ENCODE measurements at regions not wholly inside any gene's neighbourhood (a gene's known extent, or its start where the extent isn't known, plus 50 kb on each side); places are given as distances from the start of the nearest gene placed in this dataset.

- Histone ChIP-seq H3K4me2 (ENCODE audit: insufficient read depth, low read length, poor library complexity, severe bottlenecking) (no peak overlapping the region), H2BK15ac (ENCODE audit: low read length) (no peak overlapping the region), H2BK5ac (ENCODE audit: low read length) (no peak overlapping the region), H2BK12ac (ENCODE audit: low read length) (no peak overlapping the region), H2AFZ (ENCODE audit: low read length) (no peak overlapping the region), H3K23ac (ENCODE audit: low read depth, low read length, poor library complexity) (no peak overlapping the region), H3K18ac (ENCODE audit: low read length) (no peak overlapping the region), H4K8ac (ENCODE audit: low read depth, low read length) (no peak overlapping the region), H3K79me1 (ENCODE audit: low read depth, low read length) (no peaks in the 10 kb centered on the region), H3K14ac (ENCODE audit: low read length) (no peak overlapping the region), H3K27ac (replicated peaks; ENCODE audit: low read length) (no peak overlapping the region), H3K9me3 (replicated peaks in 1 of 2; ENCODE audit: control insufficient read depth in 2 of 2, insufficient read depth in 1 of 2, low read depth in 1 of 2, low read length in 2 of 2) (no peaks in the 10 kb centered on the region), H3K27me3 (ENCODE audit: control insufficient read depth in 3 of 3, insufficient read depth in 3 of 3, low read depth in 1 of 3, low read length in 3 of 3) (peaks cover 0 to 2% (median 0%) of the 10 kb centered on the region in 3 experiments), H3K4ac (ENCODE audit: low read length) (no peak overlapping the region), H4K91ac (ENCODE audit: low read depth, low read length, poor library complexity) (no peak overlapping the region), H3K9ac (ENCODE audit: low read depth, low read length, poor library complexity) (no peak overlapping the region), H3K4me3 (ENCODE audit: low read length in 2 of 2) (no peak overlapping the region), H3K36me3 (replicated peaks in 1 of 2; ENCODE audit: control insufficient read depth in 2 of 2, insufficient read depth in 2 of 2, low read length in 2 of 2) (no peaks in the 10 kb centered on the region), H3K4me1 (ENCODE audit: control insufficient read depth in 2 of 2, insufficient read depth in 1 of 2, low read depth in 1 of 2, low read length in 2 of 2) (no peaks in the 10 kb centered on the region), H2AK5ac (ENCODE audit: low read depth, low read length) (no peak overlapping the region), H2BK120ac (ENCODE audit: low read depth, low read length) (no peak overlapping the region)
- WGBS, 2 donors (ENCODE audit: extremely low coverage in 2 of 2, insufficient read length in 2 of 2, insufficient replicate concordance in 1 of 2) = no CpG with 5 or more reads among the region's 7 CpGs
- DNase-seq (ENCODE audit: low spot score) = no peak
Observed at GRCh38 chr2:118509319-118510004, 338.0 kb downstream of the EN1 start.

- Histone ChIP-seq H3K14ac (ENCODE audit: low read length) (no peak overlapping the region), H2BK15ac (ENCODE audit: low read length) (no peak overlapping the region), H3K23ac (ENCODE audit: low read depth, low read length, poor library complexity) (no peak overlapping the region), H2AK5ac (ENCODE audit: low read depth, low read length) (no peak overlapping the region), H4K8ac (ENCODE audit: low read depth, low read length) (no peak overlapping the region), H3K4ac (ENCODE audit: low read length) (no peak overlapping the region), H3K18ac (ENCODE audit: low read length) (no peak overlapping the region), H2AFZ (ENCODE audit: low read length) (no peak overlapping the region), H2BK120ac (ENCODE audit: low read depth, low read length) (no peak overlapping the region), H3K27ac (replicated peaks; ENCODE audit: low read length) (no peak overlapping the region), H3K79me1 (ENCODE audit: low read depth, low read length) (no peaks in the 10 kb centered on the region), H3K36me3 (replicated peaks in 1 of 2; ENCODE audit: control insufficient read depth in 2 of 2, insufficient read depth in 2 of 2, low read length in 2 of 2) (no peaks in the 10 kb centered on the region), H3K4me3 (ENCODE audit: low read length in 2 of 2) (no peak overlapping the region), H3K9me3 (replicated peaks in 1 of 2; ENCODE audit: control insufficient read depth in 2 of 2, insufficient read depth in 1 of 2, low read depth in 1 of 2, low read length in 2 of 2) (no peaks in the 10 kb centered on the region), H3K4me1 (ENCODE audit: control insufficient read depth in 2 of 2, insufficient read depth in 1 of 2, low read depth in 1 of 2, low read length in 2 of 2) (no peaks in the 10 kb centered on the region), H3K27me3 (ENCODE audit: control insufficient read depth in 3 of 3, insufficient read depth in 3 of 3, low read depth in 1 of 3, low read length in 3 of 3) (peaks cover 0 to 2% (median 0%) of the 10 kb centered on the region in 3 experiments), H3K4me2 (ENCODE audit: insufficient read depth, low read length, poor library complexity, severe bottlenecking) (no peak overlapping the region), H3K9ac (ENCODE audit: low read depth, low read length, poor library complexity) (no peak overlapping the region), H2BK5ac (ENCODE audit: low read length) (no peak overlapping the region), H2BK12ac (ENCODE audit: low read length) (no peak overlapping the region), H4K91ac (ENCODE audit: low read depth, low read length, poor library complexity) (no peak overlapping the region)
- DNase-seq (ENCODE audit: low spot score) = no peak
Observed at GRCh38 chr2:118508282-118508681, 339.2 kb downstream of the EN1 start.

GRCh38 chr2:118505436-118505835, 342.0 kb downstream of the EN1 start:
- no peaks in the 10 kb centered on the region for H3K36me3 ChIP-seq (replicated peaks in 1 of 2; ENCODE audit: control insufficient read depth in 2 of 2, insufficient read depth in 2 of 2, low read length in 2 of 2)
- H3K4ac ChIP-seq (ENCODE audit: low read length) = no peak overlapping the region
- no peak overlapping the region for H2BK12ac ChIP-seq (ENCODE audit: low read length)
- H2AK5ac ChIP-seq (ENCODE audit: low read depth, low read length) = no peak overlapping the region
- no peaks in the 10 kb centered on the region for H3K79me1 ChIP-seq (ENCODE audit: low read depth, low read length)
- no peak overlapping the region for H3K23ac ChIP-seq (ENCODE audit: low read depth, low read length, poor library complexity)
- H4K8ac ChIP-seq (ENCODE audit: low read depth, low read length) = no peak overlapping the region
- no CpG with 5 or more reads among the region's 2 CpGs for WGBS, 2 donors (ENCODE audit: extremely low coverage in 2 of 2, insufficient read length in 2 of 2, insufficient replicate concordance in 1 of 2)
- no peak overlapping the region for H3K18ac ChIP-seq (ENCODE audit: low read length)
- no peak overlapping the region for H3K4me2 ChIP-seq (ENCODE audit: insufficient read depth, low read length, poor library complexity, severe bottlenecking)
- no peak for DNase-seq (ENCODE audit: low spot score)
- no peaks in the 10 kb centered on the region for H3K4me1 ChIP-seq (ENCODE audit: control insufficient read depth in 2 of 2, insufficient read depth in 1 of 2, low read depth in 1 of 2, low read length in 2 of 2)
- no peak overlapping the region for H3K14ac ChIP-seq (ENCODE audit: low read length)
- H2AFZ ChIP-seq (ENCODE audit: low read length) = no peak overlapping the region
- H4K91ac ChIP-seq (ENCODE audit: low read depth, low read length, poor library complexity) = no peak overlapping the region
- no peak overlapping the region for H3K9ac ChIP-seq (ENCODE audit: low read depth, low read length, poor library complexity)
- H2BK5ac ChIP-seq (ENCODE audit: low read length) = no peak overlapping the region
- no peak overlapping the region for H3K27ac ChIP-seq (replicated peaks; ENCODE audit: low read length)
- H2BK15ac ChIP-seq (ENCODE audit: low read length) = no peak overlapping the region
- no peak overlapping the region for H2BK120ac ChIP-seq (ENCODE audit: low read depth, low read length)
- H3K4me3 ChIP-seq (ENCODE audit: low read length in 2 of 2) = no peak overlapping the region
- no peaks in the 10 kb centered on the region for H3K9me3 ChIP-seq (replicated peaks in 1 of 2; ENCODE audit: control insufficient read depth in 2 of 2, insufficient read depth in 1 of 2, low read depth in 1 of 2, low read length in 2 of 2)
- H3K27me3 ChIP-seq (ENCODE audit: control insufficient read depth in 3 of 3, insufficient read depth in 3 of 3, low read depth in 1 of 3, low read length in 3 of 3) = peaks cover 0 to 2% (median 2%) of the 10 kb centered on the region in 3 experiments

GRCh38 chr2:118502106-118502505, 345.3 kb downstream of the EN1 start:
- no CpG with 5 or more reads among the region's 2 CpGs for WGBS, 2 donors (ENCODE audit: extremely low coverage in 2 of 2, insufficient read length in 2 of 2, insufficient replicate concordance in 1 of 2)
- H4K91ac ChIP-seq (ENCODE audit: low read depth, low read length, poor library complexity) = no peak overlapping the region
- H3K18ac ChIP-seq (ENCODE audit: low read length) = no peak overlapping the region
- H2BK12ac ChIP-seq (ENCODE audit: low read length) = no peak overlapping the region
- DNase-seq (ENCODE audit: low spot score) = no peak
- no peak overlapping the region for H3K4me2 ChIP-seq (ENCODE audit: insufficient read depth, low read length, poor library complexity, severe bottlenecking)
- no peak overlapping the region for H3K23ac ChIP-seq (ENCODE audit: low read depth, low read length, poor library complexity)
- H3K4ac ChIP-seq (ENCODE audit: low read length) = no peak overlapping the region
- H3K9me3 ChIP-seq (replicated peaks in 1 of 2; ENCODE audit: control insufficient read depth in 2 of 2, insufficient read depth in 1 of 2, low read depth in 1 of 2, low read length in 2 of 2) = no peaks in the 10 kb centered on the region
- H3K14ac ChIP-seq (ENCODE audit: low read length) = no peak overlapping the region
- no peak overlapping the region for H2BK120ac ChIP-seq (ENCODE audit: low read depth, low read length)
- H2AK5ac ChIP-seq (ENCODE audit: low read depth, low read length) = no peak overlapping the region
- H3K4me1 ChIP-seq (ENCODE audit: control insufficient read depth in 2 of 2, insufficient read depth in 1 of 2, low read depth in 1 of 2, low read length in 2 of 2) = no peaks in the 10 kb centered on the region
- H3K36me3 ChIP-seq (replicated peaks in 1 of 2; ENCODE audit: control insufficient read depth in 2 of 2, insufficient read depth in 2 of 2, low read length in 2 of 2) = no peaks in the 10 kb centered on the region
- H3K27ac ChIP-seq (replicated peaks; ENCODE audit: low read length) = no peak overlapping the region
- peaks cover 0 to 2% (median 0%) of the 10 kb centered on the region in 3 experiments for H3K27me3 ChIP-seq (ENCODE audit: control insufficient read depth in 3 of 3, insufficient read depth in 3 of 3, low read depth in 1 of 3, low read length in 3 of 3)
- no peak overlapping the region for H2BK15ac ChIP-seq (ENCODE audit: low read length)
- no peaks in the 10 kb centered on the region for H3K79me1 ChIP-seq (ENCODE audit: low read depth, low read length)
- H4K8ac ChIP-seq (ENCODE audit: low read depth, low read length) = no peak overlapping the region
- H3K4me3 ChIP-seq (ENCODE audit: low read length in 2 of 2) = no peak overlapping the region
- no peak overlapping the region for H2BK5ac ChIP-seq (ENCODE audit: low read length)
- no peak overlapping the region for H3K9ac ChIP-seq (ENCODE audit: low read depth, low read length, poor library complexity)
- no peak overlapping the region for H2AFZ ChIP-seq (ENCODE audit: low read length)
